HepG2 (cell line): ENCODE measurements at regions not wholly inside any gene's neighbourhood (a gene's known extent, or its start where the extent isn't known, plus 50 kb on each side); places are given as distances from the start of the nearest gene placed in this dataset.

ENCODE experiments used
- ATAC-seq: fragments of 200-7000 bp; cut with Tn5 transposase; 3 replicates; pipeline ENCODE4 v1.9.1; 2020; ENCODE audit warnings: mild to moderate bottlenecking, moderate library complexity
- BruUV-seq: library from RNA; stranded (reverse); fragments of 400-500 nt; replicated peaks from 2 replicates; lab custom pipeline; 2021; lab: Mats Ljungman, UMichigan
- CTCF ChIA-PET: fragments of 300-600 bp; formaldehyde crosslinking; extraction: SDS; loops from one replicate; lab custom pipeline; 2021; ENCODE audit warnings: low total read pairs, inconsistent platforms, low intra/inter-chr PET ratio; lab: Yijun Ruan, JAX
- POLR2A ChIA-PET: fragments of 350-600 bp; sonication (Branson Sonifier 250); formaldehyde crosslinking; loops from one replicate; lab custom pipeline; 2020; ENCODE audit warnings: antibody characterized with exemption, inconsistent platforms; lab: Yijun Ruan, JAX
- DNase-seq: peaks from one replicate; pipeline ENCODE4 v3.0.0-alpha.2; 2015; ENCODE audit warnings: low spot score
- FAIRE-seq: peaks from 3 replicates; lab custom pipeline; 2011; peaks lifted over from hg19 to GRCh38; lab: Jason Lieb, UNC
- H2AFZ ChIP-seq: one replicate; pipeline ENCODE4 v1.6.1; 2011; ENCODE audit warnings: low read length, inconsistent platforms
- H3K27ac ChIP-seq: fragments of 300-600 bp; 3 replicates; pipeline ENCODE4 v1.8.0; 2011; ENCODE audit warnings: mixed run types, mild to moderate bottlenecking, mixed read lengths, low read length, inconsistent platforms; ENCODE audit not compliant: insufficient read depth; ENCODE audit errors: extremely low read length
- H3K27me3 ChIP-seq, 2 experiments: fragments of 200-600 bp in 1 of 2; 2 replicates in 1 of 2; 3 replicates in 1 of 2; pipeline versions ENCODE4 v1.6.0 to v1.8.0; 2011; ENCODE audit warnings: low read length in 2 of 2, mild to moderate bottlenecking in 2 of 2, moderate library complexity in 2 of 2, inconsistent platforms in 1 of 2; ENCODE audit not compliant: insufficient read depth in 2 of 2, control insufficient read depth in 1 of 2
- H3K36me3 ChIP-seq, 2 experiments: fragments of 200-600 bp in 1 of 2; replicated peaks in 1 of 2; 2 replicates in 1 of 2; 3 replicates in 1 of 2; pipeline versions ENCODE4 v1.5.1 to v1.8.0; 2011; ENCODE audit warnings: low read length in 2 of 2, inconsistent platforms in 1 of 2; ENCODE audit not compliant: insufficient read depth in 2 of 2, control insufficient read depth in 1 of 2
- H3K4me1 ChIP-seq: 2 replicates; pipeline ENCODE4 v1.5.1; 2012; ENCODE audit warnings: low read length, inconsistent platforms; ENCODE audit not compliant: insufficient read depth
- H3K4me2 ChIP-seq: 2 replicates; pipeline ENCODE4 v1.6.0; 2011; ENCODE audit warnings: low read depth, low read length, inconsistent platforms
- H3K4me3 ChIP-seq, 3 experiments: fragments of 200-600 bp in 1 of 3; sonication (generic), shearing (Covaris generic) in 1 of 3; replicated peaks in 1 of 3; 2 replicates each; pipeline ENCODE4 v1.5.1; 2011 to 2016; ENCODE audit warnings: low read length in 3 of 3, inconsistent platforms in 2 of 3, low read depth in 2 of 3, mild to moderate bottlenecking in 2 of 3, control low read depth in 1 of 3, mixed read lengths in 1 of 3; ENCODE audit not compliant: insufficient read depth in 1 of 3
- H3K79me2 ChIP-seq: one replicate; pipeline ENCODE4 v1.6.1; 2011; ENCODE audit warnings: low read length, inconsistent platforms; ENCODE audit not compliant: insufficient read depth
- H3K9ac ChIP-seq: 2 replicates; pipeline ENCODE4 v1.6.0; 2011; ENCODE audit warnings: mild to moderate bottlenecking, low read depth, low read length, inconsistent platforms; ENCODE audit not compliant: insufficient read depth
- H3K9me3 ChIP-seq: 2 replicates; pipeline ENCODE4 v1.5.1; 2012; ENCODE audit warnings: mild to moderate bottlenecking, low read length
- H4K20me1 ChIP-seq: 2 replicates; pipeline ENCODE4 v1.6.0; 2011; ENCODE audit warnings: inconsistent platforms, mild to moderate bottlenecking, low read length, moderate library complexity; ENCODE audit not compliant: insufficient read depth
- ARNTL ChIP-seq: sonication (generic); formaldehyde crosslinking; IDR thresholded peaks from 2 replicates; pipeline ENCODE4 v1.4.0; 2020; ENCODE audit warnings: mild to moderate bottlenecking, missing genetic modification reagents
- MEIS1 ChIP-seq: sonication (generic); formaldehyde crosslinking; IDR thresholded peaks from 2 replicates; pipeline ENCODE4 v1.9.0; 2021; ENCODE audit warnings: mild to moderate bottlenecking, missing genetic modification reagents, moderate library complexity, borderline replicate concordance
- TFAP4 ChIP-seq: sonication (generic); IDR thresholded peaks from 2 replicates; pipeline ENCODE4 v1.6.1; 2016; ENCODE audit warnings: low read depth, borderline replicate concordance
- ZMAT3 ChIP-seq: sonication (generic); formaldehyde crosslinking; conservative IDR thresholded peaks from 2 replicates; pipeline ENCODE4 v1.7.0; 2021; ENCODE audit warnings: missing genetic modification reagents
- ZMYM4 ChIP-seq: sonication (generic); formaldehyde crosslinking; IDR thresholded peaks from 2 replicates; pipeline ENCODE4 v1.8.1; 2023; ENCODE audit warnings: mild to moderate bottlenecking, missing genetic modification reagents
- WGBS: methylation state at CpG from one replicate; pipeline ENCODE4 v1.1.6; 2017; ENCODE audit warnings: low lambda C conversion rate; 5-methylcytosine and 5-hydroxymethylcytosine counted together
- in situ Hi-C: cut with HindIII; loops from 2 replicates; pipeline ENCODE4 v1.10.0; 2017; ENCODE audit warnings: low pct_unique_long_range_greater_than_20kb; ENCODE audit not compliant: extremely low pct_ligation_motif_present
- intact Hi-C: fragments of 100-400 bp; cut with micrococcal nuclease; formaldehyde crosslinking; loops from one replicate; pipeline ENCODE4 v1.10.0; 2022; ENCODE audit not compliant: unreplicated experiment

- H4K20me1 ChIP-seq = no peaks in the 10 kb centered on the region
- no peak for ATAC-seq
- no peak overlapping the region for H2AFZ ChIP-seq
- no peaks in the 10 kb centered on the region for H3K27me3 ChIP-seq
- TF ChIP-seq ZMYM4 (CRISPR knock-in tag) = no peak
- H3K79me2 ChIP-seq = no peaks in the 10 kb centered on the region
- in situ Hi-C loops (no loop called here), intact Hi-C loops (no loop called here)
- H3K9me3 ChIP-seq = peaks cover 93% of the 10 kb centered on the region
- POLR2A ChIA-PET = no interaction called here
- no peaks in the 10 kb centered on the region for H3K4me1 ChIP-seq
- no peak overlapping the region for H3K27ac ChIP-seq
- no peak overlapping the region for H3K9ac ChIP-seq
- no TSS peak for BruUV-seq
- no peak for DNase-seq
- CTCF ChIA-PET = no interaction called here
- FAIRE-seq = no peak
- H3K4me2 ChIP-seq = no peak overlapping the region
- WGBS = 0% methylated on average over 1 of the region's 1 CpG
- H3K4me3 ChIP-seq = no peak overlapping the region
- H3K36me3 ChIP-seq = no peaks in the 10 kb centered on the region
Observed at GRCh38 chr10:83250396-83250795, 888.9 kb upstream of the GHITM start.

GRCh38 chr10:83252169-83252568 is 887.1 kb upstream of the GHITM start:
- no peak for FAIRE-seq

More at GRCh38 chr10:83252169-83252568, 887.1 kb upstream of the GHITM start:
- DNase-seq (no peak), ATAC-seq (no peak)
- TF ChIP-seq MEIS1 (CRISPR knock-in tag) (no peak), TFAP4 (no peak), ZMAT3 (no peak), ARNTL (CRISPR knock-in tag) (no peak)
- WGBS = 0% methylated on average over 2 of the region's 3 CpGs
- no peak overlapping the region for H3K9ac ChIP-seq
- in situ Hi-C loops (no loop called here), intact Hi-C loops (no loop called here)
- no TSS peak for BruUV-seq
- peaks cover 94% of the 10 kb centered on the region for H3K9me3 ChIP-seq
- no peak overlapping the region for H3K27ac ChIP-seq
- H3K36me3 ChIP-seq = no peaks in the 10 kb centered on the region
- H2AFZ ChIP-seq = no peak overlapping the region
- no peaks in the 10 kb centered on the region for H3K27me3 ChIP-seq
- no peaks in the 10 kb centered on the region for H3K4me1 ChIP-seq
- H3K4me2 ChIP-seq = no peak overlapping the region
- no peaks in the 10 kb centered on the region for H3K79me2 ChIP-seq
- no peaks in the 10 kb centered on the region for H4K20me1 ChIP-seq
- ChIA-PET POLR2A (no interaction called here), CTCF (no interaction called here)
- no peak overlapping the region for H3K4me3 ChIP-seq
